Common myeloid progenitor, CD34-positive (primary cell): ENCODE measurements at regions not wholly inside any gene's neighbourhood (a gene's known extent, or its start where the extent isn't known, plus 50 kb on each side); places are given as distances from the start of the nearest gene placed in this dataset.

Source experiments
- CTCF ChIA-PET: fragments of 350-600 bp; sonication (Branson Sonifier 250); formaldehyde crosslinking; loops from one replicate; lab custom pipeline; 2021; ENCODE audit warnings: antibody characterized with exemption; lab: Charles Lee
- POLR2A ChIA-PET: fragments of 350-600 bp; sonication (Branson Sonifier 250); formaldehyde crosslinking; loops from one replicate; lab custom pipeline; 2021; ENCODE audit warnings: antibody characterized with exemption; lab: Charles Lee
- DNase-seq, 3 donors: peaks; one replicate each; pipeline versions ENCODE4 v3.0.0 to v3.0.0-alpha.2; 2013
- H3K27ac ChIP-seq, 2 experiments: 1 replicate in 1 of 2; 2 replicates in 1 of 2; pipeline ENCODE4 v1.7.0; 2013; ENCODE audit warnings: inconsistent platforms in 2 of 2, low read length in 2 of 2, mild to moderate bottlenecking in 2 of 2, low read depth in 1 of 2, moderate library complexity in 1 of 2; ENCODE audit not compliant: severe bottlenecking in 2 of 2, insufficient read depth in 1 of 2, poor library complexity in 1 of 2
- H3K27me3 ChIP-seq, 5 experiments: replicated peaks in 2 of 5; 1 replicate in 3 of 5; 2 replicates in 2 of 5; pipeline versions ENCODE4 v1.6.1 to v1.7.0; 2013; ENCODE audit warnings: low read length in 4 of 5, mild to moderate bottlenecking in 2 of 5, moderate library complexity in 2 of 5, inconsistent platforms in 1 of 5; ENCODE audit not compliant: insufficient read depth in 5 of 5, control insufficient read depth in 4 of 5
- H3K36me3 ChIP-seq, 4 experiments: 1 replicate in 2 of 4; 2 replicates in 2 of 4; pipeline versions ENCODE4 v1.6.1 to v1.7.0; 2013; ENCODE audit warnings: low read length in 3 of 4, control low read depth in 1 of 4, mild to moderate bottlenecking in 1 of 4; ENCODE audit not compliant: control insufficient read depth in 4 of 4, insufficient read depth in 4 of 4
- H3K4me1 ChIP-seq, 4 experiments: 1 replicate in 3 of 4; 2 replicates in 1 of 4; pipeline versions ENCODE4 v1.6.1 to v1.7.1; 2013; ENCODE audit warnings: low read length in 3 of 4, mild to moderate bottlenecking in 3 of 4, control low read depth in 1 of 4, inconsistent platforms in 1 of 4, moderate library complexity in 1 of 4; ENCODE audit not compliant: control insufficient read depth in 4 of 4, insufficient read depth in 4 of 4; ENCODE audit errors: control extremely low read depth in 1 of 4
- H3K4me3 ChIP-seq, 7 experiments: 1 replicate in 4 of 7; 2 replicates in 3 of 7; pipeline versions ENCODE4 v1.5.1 to v1.7.0; 2013; ENCODE audit warnings: mild to moderate bottlenecking in 7 of 7, low read length in 6 of 7, moderate library complexity in 6 of 7, inconsistent platforms in 2 of 7, low read depth in 2 of 7, control low read depth in 1 of 7; ENCODE audit not compliant: insufficient read depth in 4 of 7, control insufficient read depth in 1 of 7; ENCODE audit errors: extremely low read depth in 1 of 7
- H3K9me3 ChIP-seq, 5 experiments: 1 replicate in 4 of 5; 2 replicates in 1 of 5; pipeline versions ENCODE4 v1.6.1 to v1.7.1; 2013; ENCODE audit warnings: low read length in 4 of 5, mild to moderate bottlenecking in 2 of 5, inconsistent platforms in 1 of 5, low read depth in 1 of 5, moderate library complexity in 1 of 5; ENCODE audit not compliant: control insufficient read depth in 4 of 5, insufficient read depth in 2 of 5; ENCODE audit errors: control extremely low read depth in 1 of 5
- WGBS: methylation state at CpG from one replicate; pipeline ENCODE4 v1.1.5; 2013; ENCODE audit not compliant: insufficient coverage; 5-methylcytosine and 5-hydroxymethylcytosine counted together

- no peaks in the 10 kb centered on the region for H3K36me3 ChIP-seq
- CTCF ChIA-PET = no interaction called here
- H3K9me3 ChIP-seq = peaks cover 0 to 2% (median 0%) of the 10 kb centered on the region in 5 experiments
- H3K4me1 ChIP-seq = no peaks in the 10 kb centered on the region
- 91% methylated on average over 7 of the region's 8 CpGs for WGBS
- peaks cover 0 to 5% (median 0%) of the 10 kb centered on the region in 5 experiments for H3K27me3 ChIP-seq
- no peak overlapping the region for H3K4me3 ChIP-seq
- DNase-seq = no peak
- no peak overlapping the region for H3K27ac ChIP-seq
- POLR2A ChIA-PET = no interaction called here
Measured at GRCh38 chr18:22467760-22468553, 50.2 kb upstream of the CTAGE1 start.

- 100% methylated on average over 3 of the region's 6 CpGs for WGBS
- CTCF ChIA-PET = no interaction called here
Measured at GRCh38 chr18:22468554-22468891, 50.8 kb upstream of the CTAGE1 start.

GRCh38 chr18:22469061-22469734 lies 51.5 kb upstream of the CTAGE1 start:
- Histone ChIP-seq H3K4me1 (no peaks in the 10 kb centered on the region), H3K27ac (no peak overlapping the region), H3K27me3 (peaks cover 0 to 2% (median 0%) of the 10 kb centered on the region in 5 experiments), H3K4me3 (no peak overlapping the region), H3K36me3 (no peaks in the 10 kb centered on the region), H3K9me3 (peaks cover 0 to 2% (median 0%) of the 10 kb centered on the region in 5 experiments)
- CTCF ChIA-PET = no interaction called here
- WGBS = 96% methylated on average over 3 of the region's 6 CpGs
- DNase-seq = no peak
- POLR2A ChIA-PET = no interaction called here

More at GRCh38 chr18:22468554-22468891, 50.8 kb upstream of the CTAGE1 start:
- POLR2A ChIA-PET = no interaction called here
- no peak overlapping the region for H3K27ac ChIP-seq
- no peaks in the 10 kb centered on the region for H3K36me3 ChIP-seq
- peaks cover 0 to 2% (median 0%) of the 10 kb centered on the region in 5 experiments for H3K27me3 ChIP-seq
- no peaks in the 10 kb centered on the region for H3K4me1 ChIP-seq
- no peak overlapping the region for H3K4me3 ChIP-seq
- no peak for DNase-seq
- peaks cover 0 to 2% (median 0%) of the 10 kb centered on the region in 5 experiments for H3K9me3 ChIP-seq

GRCh38 chr18:22469926-22470247 lies 52.2 kb upstream of the CTAGE1 start:
- CTCF ChIA-PET = no interaction called here
- WGBS = no CpG with 5 or more reads among the region's 4 CpGs
- Histone ChIP-seq H3K27ac (no peak overlapping the region), H3K36me3 (no peaks in the 10 kb centered on the region), H3K4me1 (no peaks in the 10 kb centered on the region), H3K27me3 (peaks cover 0 to 2% (median 0%) of the 10 kb centered on the region in 5 experiments), H3K9me3 (peaks cover 0 to 2% (median 0%) of the 10 kb centered on the region in 5 experiments), H3K4me3 (no peak overlapping the region)
- POLR2A ChIA-PET = no interaction called here
- no peak for DNase-seq

- Histone ChIP-seq H3K27ac (no peak overlapping the region), H3K4me3 (no peak overlapping the region), H3K4me1 (no peaks in the 10 kb centered on the region), H3K27me3 (peaks cover 0 to 2% (median 0%) of the 10 kb centered on the region in 5 experiments), H3K36me3 (no peaks in the 10 kb centered on the region), H3K9me3 (peaks cover 0 to 2% (median 0%) of the 10 kb centered on the region in 5 experiments)
- no peak for DNase-seq
- WGBS = 88% methylated on average over 10 of the region's 12 CpGs
- ChIA-PET CTCF (no interaction called here), POLR2A (no interaction called here)
Measured at GRCh38 chr18:22470248-22471235, 52.8 kb upstream of the CTAGE1 start.

GRCh38 chr18:22471546-22472131 lies 53.9 kb upstream of the CTAGE1 start:
- Histone ChIP-seq H3K36me3 (no peaks in the 10 kb centered on the region), H3K4me3 (no peak overlapping the region), H3K27me3 (peaks cover 0 to 2% (median 0%) of the 10 kb centered on the region in 5 experiments), H3K9me3 (peaks cover 0 to 2% (median 0%) of the 10 kb centered on the region in 5 experiments), H3K4me1 (no peaks in the 10 kb centered on the region), H3K27ac (no peak overlapping the region)
- ChIA-PET CTCF (interaction anchor here (1.5 kb wide), 1 partner anchor 11 kb away, joined by 4 read pairs; no protein-coding TSS in a partner anchor), POLR2A (no interaction called here)
- no peak for DNase-seq
- 100% methylated on average over 2 of the region's 8 CpGs for WGBS
